GM10266 (cell line): ENCODE measurements at regions not wholly inside any gene's neighbourhood (a gene's known extent, or its start where the extent isn't known, plus 50 kb on each side); places are given as distances from the start of the nearest gene placed in this dataset.

ENCODE experiments used
- DNase-seq: peaks from one replicate; pipeline ENCODE4 v3.0.0; 2012; ENCODE audit errors: extremely low spot score
- CTCF ChIP-seq: IDR thresholded peaks from 2 replicates; pipeline ENCODE4 v1.5.1; 2012; ENCODE audit warnings: mild to moderate bottlenecking, low read depth; ENCODE audit not compliant: control insufficient read depth, insufficient read depth; ENCODE audit errors: missing control alignments

- no peak for TF ChIP-seq CTCF
- DNase-seq = no peak
Measured at GRCh38 chr2:195410074-195410671, 246.9 kb upstream of the SLC39A10 start.

GRCh38 chr2:195408811-195409210 is 248.2 kb upstream of the SLC39A10 start:
- no peak for TF ChIP-seq CTCF
- DNase-seq = no peak

- DNase-seq = no peak
Measured at GRCh38 chr2:195408196-195408595, 248.8 kb upstream of the SLC39A10 start.

GRCh38 chr2:195407783-195408182 is 249.2 kb upstream of the SLC39A10 start:
- no peak for TF ChIP-seq CTCF
- no peak for DNase-seq

More at GRCh38 chr2:195408196-195408595, 248.8 kb upstream of the SLC39A10 start:
- TF ChIP-seq CTCF = no peak

- DNase-seq = no peak
- no peak for TF ChIP-seq CTCF
Measured at GRCh38 chr2:195406886-195407603, 250.0 kb upstream of the SLC39A10 start.

GRCh38 chr2:195404651-195405050 is 252.4 kb upstream of the SLC39A10 start:
- TF ChIP-seq CTCF = peak; percentile 7
- no peak for DNase-seq

- DNase-seq = no peak
- TF ChIP-seq CTCF = no peak
Measured at GRCh38 chr2:195396479-195396878, 260.5 kb upstream of the SLC39A10 start.
